Fibroblast of skin of back (primary cell): ENCODE measurements at regions not wholly inside any gene's neighbourhood (a gene's known extent, or its start where the extent isn't known, plus 50 kb on each side); places are given as distances from the start of the nearest gene placed in this dataset.
A peak's percentile ranks its signal among the peaks of the same experiment; 100 is the strongest.

Experiments
- DNase-seq: peaks from one replicate; pipeline ENCODE4 v3.0.0-alpha.2; 2013

DNA sequence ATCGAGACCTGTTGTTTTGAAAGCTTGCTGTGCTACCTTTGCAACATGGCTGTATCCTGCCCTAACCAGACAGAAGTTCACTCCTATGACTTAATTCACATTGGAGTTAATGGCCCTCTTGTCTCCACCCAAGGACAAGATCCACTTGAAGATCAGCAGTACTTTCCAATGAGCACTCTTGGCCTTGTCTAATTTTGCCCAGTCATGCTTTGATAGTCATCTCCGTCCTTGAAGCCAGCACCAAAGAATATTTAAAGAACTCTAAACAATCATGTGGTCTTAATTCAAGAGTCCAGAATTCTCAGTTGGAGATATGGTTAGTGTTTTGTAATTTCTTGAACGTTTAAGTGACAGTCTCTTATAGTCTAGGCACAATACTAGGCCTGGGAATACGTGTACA is 775.6 kb upstream of the EEF2KMT start:
- no peak for DNase-seq

DNA sequence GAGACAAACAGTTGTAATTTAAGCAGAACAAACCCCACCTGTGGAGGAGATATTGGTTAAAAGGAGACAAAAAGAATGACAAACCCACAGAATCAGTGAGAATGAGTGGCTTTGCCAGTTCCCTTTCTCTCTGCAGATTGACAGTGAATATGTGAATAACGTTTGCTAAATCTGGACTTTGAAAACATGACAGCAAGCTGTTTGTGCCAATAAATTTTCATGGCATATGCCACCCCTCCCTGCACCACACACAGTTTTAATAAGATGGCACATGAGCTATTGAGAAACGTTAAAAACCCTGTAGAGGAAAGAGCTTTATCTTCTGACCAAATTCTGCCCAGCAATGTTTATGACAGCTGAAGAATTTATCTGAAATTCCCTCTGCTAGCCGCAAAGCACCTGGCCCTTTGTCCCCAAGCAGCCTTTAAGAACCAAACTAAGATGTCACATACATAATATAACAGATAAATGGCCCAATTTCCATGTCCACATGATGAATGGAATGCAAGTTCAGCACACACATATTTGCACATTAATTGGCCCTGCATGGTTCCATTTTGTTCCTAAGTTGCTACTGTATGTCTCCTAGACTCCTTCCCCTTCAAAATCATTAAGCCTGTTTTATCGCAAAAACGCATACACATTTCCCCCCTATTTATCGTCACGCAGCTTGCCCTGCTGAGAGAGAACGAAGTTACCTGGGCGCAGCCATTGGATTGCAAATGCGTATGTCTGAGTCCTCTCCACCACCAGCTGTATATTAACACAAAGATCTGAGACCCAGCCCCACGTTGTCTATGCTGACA is 773.5 kb upstream of the EEF2KMT start:
- DNase-seq, result no peak

DNA sequence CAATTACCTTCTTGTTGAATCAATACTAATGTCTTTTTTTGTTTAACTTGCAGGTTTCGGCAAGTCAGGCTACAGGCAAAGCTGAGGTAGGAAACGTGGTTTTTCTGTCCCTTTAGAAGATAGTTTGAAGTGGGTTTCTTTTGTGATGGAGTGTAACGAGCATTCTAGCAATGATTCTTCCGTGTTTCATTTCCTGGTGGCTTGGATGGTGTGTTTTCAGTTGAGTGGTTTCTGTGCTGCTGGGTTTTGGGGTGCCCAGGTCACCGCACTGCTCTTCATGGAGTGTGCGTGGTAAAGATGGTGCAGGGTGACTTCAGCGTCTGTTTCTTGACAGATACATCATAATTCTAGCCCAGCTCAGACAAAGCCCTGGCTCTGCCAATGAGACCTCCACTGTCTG is 769.7 kb upstream of the EEF2KMT start:
- no peak for DNase-seq

DNA sequence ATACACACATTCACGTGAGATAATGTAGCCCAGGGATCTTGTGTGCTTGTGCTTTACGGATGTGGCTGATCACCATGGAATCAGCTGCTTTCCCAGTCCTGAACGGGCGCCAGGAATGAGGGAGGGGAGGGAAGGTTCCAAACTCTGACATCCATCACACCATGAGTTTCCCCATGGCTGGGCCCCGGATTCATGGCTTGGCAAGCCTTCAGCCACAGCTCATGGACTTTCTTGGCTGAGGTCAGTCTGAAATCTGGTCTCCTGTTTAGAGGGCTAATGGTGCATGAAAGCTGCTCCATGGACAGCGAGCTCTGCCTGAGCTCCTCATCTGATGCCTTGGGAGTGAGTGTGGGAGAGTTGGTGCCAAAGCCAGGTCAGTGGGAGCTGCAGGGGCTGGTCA is 767.6 kb upstream of the EEF2KMT start:
- DNase-seq, result no peak

DNA sequence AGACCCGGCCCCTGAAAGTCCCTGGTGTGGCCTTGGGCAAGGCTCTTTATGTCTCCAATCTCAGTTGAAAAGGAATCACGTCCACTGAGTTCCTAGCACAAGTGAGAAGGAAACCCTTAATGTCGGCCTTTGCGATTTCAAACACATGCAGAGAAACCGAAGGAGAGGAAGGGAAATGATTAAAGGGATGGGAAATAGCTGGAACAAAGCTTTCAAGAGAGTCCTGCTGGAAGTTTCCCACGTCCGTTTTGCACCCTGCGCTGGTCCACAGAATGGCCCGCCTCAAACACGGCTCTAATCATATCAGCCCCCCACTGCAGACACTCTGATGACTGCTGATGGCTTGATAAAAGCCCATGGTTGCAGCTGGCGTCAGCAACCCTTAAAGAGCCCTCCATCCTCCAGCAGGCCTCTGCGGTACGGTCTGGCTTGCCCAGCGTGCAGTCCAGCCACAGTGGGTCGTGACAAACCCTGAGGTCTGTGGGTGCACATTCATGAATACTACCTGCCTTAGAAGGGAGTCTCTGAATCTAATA is 765.5 kb upstream of the EEF2KMT start:
- no peak for DNase-seq

DNA sequence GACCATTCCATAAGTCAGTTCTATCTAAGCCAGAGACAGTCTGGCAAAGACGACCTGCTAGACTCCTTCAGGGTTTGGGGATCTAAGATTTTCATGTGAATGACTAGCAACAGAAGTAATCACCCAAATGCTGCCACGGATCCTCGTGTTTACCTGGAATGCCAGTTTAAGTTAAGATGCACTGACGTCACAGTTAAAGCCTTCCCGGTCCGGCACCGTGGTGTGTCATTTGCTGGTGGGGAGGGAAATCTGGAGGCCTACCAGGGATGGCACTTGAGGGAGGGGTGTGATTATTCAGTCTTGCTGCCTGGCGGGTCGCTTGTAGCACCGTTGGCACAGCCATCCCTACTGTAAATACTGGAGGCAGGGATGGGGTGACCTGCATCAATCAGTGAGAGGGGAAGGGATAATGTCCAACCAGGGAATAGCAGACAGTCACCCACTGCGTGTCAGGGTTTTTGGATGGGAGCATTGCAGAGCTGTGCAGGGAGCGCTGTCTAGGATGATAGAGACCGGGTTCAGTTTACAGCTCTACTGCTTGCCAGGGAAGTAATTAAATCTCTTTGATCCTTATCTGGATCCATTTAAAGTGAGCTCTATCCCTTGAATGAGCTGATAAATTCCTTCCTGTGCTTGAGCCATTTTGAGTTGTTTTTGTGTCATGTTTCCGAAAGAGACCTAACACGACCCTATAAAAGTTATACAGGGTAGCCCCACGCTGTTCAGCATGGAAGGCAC is 764.7 kb upstream of the EEF2KMT start:
- no peak for DNase-seq

DNA sequence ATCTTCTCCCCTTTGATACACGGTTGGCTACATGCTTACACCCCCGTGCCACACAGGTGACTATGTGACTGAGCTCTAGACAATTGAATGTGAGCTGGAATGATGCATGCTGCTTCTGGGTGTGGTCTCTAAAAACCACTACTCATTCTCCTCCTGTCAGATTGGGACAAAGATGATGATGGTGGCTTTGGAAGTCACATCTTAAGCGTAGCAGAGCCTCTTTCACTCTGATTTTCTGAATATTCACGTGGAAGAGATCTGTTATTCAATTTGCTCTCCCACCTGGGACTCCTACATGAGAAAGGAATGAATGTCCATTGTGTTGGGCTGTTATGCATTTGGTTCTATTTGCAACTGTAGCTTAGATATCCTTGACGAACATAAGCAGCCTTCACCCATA is 763.6 kb upstream of the EEF2KMT start:
- DNase-seq, result no peak

DNA sequence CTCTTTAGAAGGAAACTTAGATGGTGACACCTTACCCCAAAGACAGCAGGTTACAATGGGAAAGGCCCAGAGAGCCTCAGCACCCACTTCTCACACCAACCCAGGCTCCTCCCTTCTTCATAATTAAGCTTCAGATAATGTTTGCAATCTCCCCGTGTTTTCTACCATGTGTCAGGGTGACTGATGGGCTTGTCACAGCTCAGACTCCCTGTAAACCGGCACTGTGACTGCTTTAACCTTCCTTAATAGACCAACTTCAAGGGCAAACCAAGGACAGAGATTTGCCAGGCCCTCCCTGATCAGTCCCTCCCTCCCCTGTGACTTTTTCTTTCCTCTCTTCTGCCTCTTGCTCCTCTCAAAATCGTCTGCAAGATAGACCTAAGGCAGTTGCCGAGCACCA is 760.6 kb upstream of the EEF2KMT start:
- DNase-seq, result no peak

DNA sequence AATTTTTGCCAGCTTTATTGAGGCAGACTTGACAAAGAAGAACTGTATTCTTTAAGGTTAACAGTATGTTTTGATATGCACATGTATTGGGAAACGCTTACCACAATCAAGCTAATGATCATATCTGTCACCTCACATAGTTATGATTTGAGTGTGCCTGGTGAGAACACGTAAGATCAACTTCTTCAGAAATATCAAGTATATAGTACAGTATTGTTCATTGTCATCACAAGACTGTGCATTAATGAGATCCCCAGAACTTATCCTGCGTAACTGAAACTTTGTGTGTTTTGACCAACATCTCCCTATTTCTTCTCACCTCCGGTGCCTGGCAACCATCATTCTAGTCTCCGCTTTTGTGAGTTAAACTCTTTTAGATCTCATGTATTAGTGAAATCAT is 756.4 kb upstream of the EEF2KMT start:
- DNase-seq, result no peak

DNA sequence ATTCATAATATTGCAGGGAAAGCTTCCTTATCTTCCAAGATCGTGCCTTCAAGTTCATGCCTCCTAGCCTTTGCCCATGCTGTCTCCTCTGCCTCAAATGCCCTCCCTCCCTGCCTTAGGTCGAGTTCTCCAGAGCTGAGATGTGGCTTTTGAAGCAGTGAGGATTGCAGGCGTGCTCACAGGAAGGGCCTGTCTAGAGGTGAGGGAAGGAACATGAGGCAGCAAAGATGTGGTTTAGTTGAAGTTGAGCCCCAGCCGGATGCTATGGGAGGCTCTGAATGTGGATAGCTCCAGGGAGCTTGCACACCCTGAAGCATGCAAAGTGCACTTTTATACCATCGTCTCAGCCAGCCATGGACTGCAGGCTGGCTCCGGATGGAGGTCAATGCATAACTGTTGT is 754.6 kb upstream of the EEF2KMT start:
- no peak for DNase-seq

DNA sequence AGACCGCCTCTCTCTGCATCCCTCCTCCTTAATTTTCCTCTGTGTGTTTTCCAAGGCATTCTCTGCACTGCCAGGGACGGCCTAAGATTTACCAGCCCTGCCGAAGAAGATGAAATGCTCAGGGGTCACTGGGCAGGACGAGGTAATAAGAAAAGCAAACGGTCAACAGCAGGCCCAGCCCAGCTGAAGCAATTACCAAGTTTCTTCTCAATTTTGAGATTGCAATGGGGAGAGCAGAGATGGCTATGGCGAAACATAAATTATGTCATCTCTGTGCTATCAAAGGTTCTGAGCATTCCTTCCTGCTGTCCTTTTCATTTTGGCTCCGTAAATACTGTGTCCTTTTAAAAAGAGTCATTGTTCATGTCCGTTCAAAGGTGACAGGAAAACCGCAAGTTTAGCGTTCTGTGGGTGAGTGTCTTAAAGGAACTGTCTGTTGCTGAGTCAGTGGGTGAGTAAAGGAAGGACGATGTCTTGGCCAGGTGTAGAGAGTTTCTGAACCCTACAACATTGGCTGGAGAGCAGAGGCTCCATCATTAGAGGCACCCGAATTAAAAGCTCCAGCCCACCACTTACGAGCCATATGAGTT is 753.9 kb upstream of the EEF2KMT start:
- no peak for DNase-seq

DNA sequence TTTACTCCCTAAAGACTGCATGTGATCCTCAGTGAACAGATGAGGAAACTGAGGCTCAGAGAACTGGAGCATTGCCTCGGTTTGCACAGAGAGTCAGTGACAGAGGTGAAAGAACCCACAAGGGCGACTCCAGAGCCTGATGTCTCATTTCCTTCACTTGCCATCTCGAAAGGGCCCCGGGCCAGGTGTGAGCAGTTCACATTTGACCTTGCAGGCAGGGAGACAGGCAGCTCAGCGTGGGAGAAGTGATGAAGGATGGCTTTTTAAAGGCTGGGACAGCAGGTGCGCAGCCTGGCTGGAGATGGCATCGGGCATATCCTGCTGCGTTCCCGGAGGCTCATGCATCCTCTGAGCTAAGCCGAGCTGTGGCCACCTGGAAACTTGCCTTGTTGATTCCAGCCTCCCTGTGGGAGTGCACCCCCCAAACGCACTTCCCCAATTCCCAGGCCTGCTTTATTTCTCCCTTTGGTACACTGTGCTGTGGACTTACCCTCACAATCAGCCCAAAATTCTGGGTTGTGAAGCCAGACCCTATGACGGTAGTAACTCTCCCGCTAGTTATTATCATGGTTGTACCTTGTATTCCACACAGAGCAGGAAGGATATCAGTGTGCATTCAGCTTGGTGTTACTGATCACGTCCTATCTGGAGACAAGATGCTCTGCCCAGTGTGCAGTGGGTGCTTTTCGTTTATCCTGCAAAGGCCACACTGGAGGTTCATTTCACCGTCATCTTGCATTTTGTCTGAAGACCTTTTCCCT is 753.2 kb upstream of the EEF2KMT start:
- DNase-seq, result no peak

DNA sequence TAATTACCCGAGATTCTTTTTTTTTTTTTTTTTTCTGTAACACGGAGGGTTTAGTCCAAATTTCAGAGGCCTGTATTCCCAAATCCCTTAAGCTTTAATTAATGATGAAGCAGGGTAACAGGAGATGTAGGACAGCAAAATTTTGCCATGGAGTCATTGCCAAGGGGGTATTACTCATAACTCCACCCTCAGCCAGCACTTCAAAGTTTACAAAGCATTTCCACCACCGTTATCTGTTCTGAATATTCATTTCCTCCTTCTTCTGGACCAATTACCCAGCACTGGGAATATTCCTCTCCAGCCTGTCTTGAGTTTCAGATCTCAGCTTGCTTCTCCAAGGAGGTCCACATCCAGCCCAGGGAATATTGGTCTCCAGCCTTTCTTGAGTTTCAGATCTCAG is 747.5 kb upstream of the EEF2KMT start:
- no peak for DNase-seq

DNA sequence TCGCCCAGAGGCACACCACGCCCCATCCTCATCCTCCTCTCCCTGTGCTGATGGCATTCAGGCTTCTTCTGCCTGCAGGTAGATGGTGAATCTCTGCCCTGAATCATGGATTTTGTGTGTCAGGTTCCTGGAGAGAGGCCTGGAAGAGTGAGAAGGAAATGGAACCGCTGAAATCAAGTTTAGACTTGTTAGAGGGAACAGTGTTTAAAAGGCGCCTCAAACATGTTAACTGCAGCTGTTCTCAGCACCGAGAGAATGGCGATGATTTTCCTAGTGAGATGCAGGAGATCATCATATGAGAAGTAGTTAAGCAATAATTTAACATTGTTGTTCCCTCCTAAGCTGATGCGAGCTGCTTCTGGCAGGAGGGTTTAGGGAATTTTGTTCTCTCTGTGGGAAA is 744.4 kb upstream of the EEF2KMT start:
- no peak for DNase-seq

DNA sequence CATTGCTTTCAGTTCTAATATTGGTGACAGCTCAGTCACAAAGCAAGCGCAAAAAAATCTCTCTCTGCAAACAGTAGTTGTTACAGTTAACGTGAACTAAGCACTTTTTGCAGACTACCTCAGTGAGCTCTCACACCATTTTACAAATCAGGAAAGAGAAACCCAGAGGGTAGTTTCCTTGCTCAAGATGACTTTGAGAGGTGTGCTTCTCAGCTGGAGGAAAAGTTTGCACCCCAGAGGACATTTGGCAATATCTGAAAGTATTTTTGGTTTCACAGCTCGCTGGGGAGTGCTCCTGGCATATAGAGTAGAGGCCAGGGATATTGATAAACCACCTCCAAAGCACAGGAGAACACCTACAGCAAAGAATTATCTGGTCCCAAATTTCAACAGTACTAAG is 741.1 kb upstream of the EEF2KMT start:
- DNase-seq, result no peak

DNA sequence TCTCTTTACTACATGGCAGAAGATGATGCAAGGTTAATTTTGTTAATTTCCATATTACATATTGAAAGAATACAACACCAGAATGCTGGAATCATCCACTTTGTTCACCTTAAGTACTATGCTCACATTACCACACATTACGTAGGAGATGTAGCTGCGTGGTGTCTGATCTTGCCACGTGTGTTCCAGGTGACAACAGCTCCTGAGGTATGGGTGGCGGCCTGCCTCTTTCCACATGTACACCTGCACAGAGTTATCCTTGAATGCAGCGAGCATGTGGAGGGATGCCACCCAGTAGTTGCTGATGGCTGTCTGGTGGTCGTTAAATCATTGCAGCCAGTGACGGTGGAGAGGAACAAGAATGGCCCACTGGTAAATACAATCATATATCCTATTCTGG is 740.5 kb upstream of the EEF2KMT start:
- no peak for DNase-seq

DNA sequence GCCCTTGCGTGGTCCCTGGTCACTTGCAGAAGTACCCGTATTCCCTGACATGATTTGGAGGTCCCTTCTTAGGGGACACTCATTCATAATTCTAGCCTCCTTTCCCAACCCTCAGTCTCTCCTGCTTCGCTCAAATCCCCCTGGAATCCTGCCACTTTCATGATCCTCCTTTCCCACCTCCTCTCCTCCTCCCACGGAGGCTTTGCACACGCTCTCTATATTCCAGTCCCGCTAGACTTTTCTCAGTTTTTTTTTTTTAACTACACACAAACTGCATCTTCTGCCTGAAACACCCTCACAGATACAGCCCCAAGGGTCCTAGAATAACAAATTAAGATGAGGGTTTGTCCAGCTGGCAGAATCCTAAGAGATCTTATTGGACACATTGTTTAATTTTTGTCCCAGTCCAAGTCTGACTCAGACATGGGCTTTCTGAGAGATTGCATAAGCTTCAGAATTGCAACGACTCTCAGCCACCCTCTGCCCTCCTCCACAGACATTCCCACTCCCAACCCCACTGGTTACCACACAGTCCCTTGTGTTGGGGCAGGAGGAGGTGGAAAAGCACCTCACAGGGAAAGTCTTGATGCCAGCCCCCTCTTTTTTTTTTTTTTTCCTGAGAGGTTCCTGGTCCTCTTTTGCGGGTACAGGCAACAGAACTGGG is 739.5 kb upstream of the EEF2KMT start:
- DNase-seq, result peak; percentile 2

DNA sequence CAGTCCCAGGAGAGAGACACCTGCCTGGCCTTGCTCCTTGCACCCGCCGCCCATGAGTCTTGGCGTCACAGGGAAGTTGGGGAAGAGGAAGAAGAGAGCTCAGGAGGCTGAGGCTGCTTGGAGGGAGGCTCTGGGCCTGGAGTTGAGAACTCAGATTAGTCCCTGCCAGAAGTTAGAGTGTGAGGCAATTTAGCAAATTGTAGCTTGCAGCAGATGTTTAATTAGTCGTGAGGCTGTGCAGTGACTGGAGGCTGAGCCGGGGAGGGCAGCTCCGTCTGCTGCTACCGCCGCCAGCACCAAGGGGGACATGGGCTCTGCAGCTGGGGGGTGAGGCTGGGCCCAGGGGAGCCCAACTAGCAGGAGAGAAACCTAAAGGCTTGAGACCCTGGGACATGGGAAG is 738.3 kb upstream of the EEF2KMT start:
- no peak for DNase-seq

DNA sequence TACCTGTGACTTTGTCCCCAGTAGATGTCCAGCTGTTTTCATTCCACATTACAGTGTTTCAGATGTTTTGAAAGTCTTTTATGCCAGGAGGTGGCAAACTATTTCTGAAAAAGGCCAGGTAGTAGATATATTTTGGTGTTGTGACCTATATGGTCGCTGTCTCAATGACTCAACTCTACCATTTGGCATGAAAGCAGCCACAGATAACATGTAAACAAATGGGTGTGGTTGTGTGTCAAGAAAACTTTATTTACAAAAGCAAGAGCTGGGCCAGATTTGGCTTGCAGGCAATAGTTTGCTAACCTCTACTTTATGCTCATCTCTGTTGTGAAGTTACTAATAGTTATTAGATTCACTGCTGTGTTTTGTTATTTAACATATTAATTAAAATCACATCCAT is 728.7 kb upstream of the EEF2KMT start:
- DNase-seq, result no peak

DNA sequence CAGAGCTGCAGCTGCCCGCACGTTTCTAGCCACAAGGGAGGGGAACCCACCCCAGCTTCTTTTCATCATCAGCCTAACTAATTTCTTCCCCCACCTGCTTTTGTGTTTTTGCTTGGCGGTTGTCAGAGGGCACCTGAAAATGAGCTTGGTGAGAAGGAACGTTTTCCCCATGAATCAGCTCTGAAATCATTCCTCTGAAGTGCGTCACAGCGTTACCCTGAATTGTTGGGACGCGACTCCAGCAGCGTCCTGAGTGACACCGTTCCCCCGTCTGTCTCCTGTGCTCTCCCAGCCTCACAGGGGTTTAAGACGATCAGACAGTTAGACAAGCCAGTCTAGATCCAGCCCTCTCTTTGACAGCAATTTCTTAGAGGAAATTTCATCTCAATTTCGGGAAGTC is 722.9 kb upstream of the EEF2KMT start:
- no peak for DNase-seq

DNA sequence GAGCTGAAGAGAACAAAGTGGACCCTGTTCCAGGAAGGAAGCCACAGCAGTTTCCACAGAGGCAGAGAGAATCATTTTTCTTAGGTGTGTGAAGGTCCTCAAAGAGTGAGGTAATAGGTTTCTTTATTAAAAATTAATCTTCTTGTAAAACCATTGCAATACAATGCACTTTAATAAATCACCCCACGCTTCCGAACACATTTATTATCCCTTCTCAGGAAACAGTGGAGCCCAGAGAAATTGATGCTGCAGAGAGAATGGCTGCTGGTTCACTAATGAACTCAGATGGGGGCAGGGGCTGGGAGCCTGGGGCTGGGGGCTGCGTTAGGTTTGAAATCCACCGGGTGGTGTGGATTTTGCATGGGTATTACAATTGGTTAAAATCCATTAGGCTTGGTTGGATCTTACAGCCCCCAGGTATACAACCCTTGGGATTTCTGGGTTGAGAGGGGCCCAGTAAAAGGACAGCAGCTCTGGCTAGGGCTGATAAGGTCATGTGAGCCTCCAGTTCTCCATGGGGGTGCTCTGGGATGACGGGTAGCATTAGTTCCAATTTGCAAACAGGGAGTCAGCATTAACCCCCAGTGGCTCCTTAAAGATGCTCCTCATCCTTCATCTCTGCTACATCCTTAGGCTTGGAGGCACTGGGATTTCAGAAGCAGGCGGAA is 718.1 kb upstream of the EEF2KMT start:
- no peak for DNase-seq

DNA sequence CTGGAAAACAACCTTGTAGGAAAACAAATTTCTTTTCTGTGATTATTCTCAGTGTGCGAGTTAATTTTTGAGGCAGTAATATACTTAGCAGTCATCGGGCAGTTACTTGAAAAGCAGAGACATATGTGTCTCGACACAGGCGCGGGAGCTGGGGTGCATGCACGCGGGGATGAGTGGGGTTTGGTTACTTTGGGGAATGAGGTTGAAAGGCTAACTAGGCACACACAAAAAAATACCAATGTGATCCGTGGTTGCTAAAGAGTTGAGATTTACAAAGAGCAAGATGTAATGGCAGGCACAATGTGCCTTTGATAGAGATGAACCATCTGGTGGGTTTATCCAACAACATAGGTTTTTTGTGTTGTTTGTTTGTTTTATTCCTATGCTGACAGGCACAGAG is 703.8 kb upstream of the EEF2KMT start:
- DNase-seq, result no peak
